NCI-H1092 treated with DMSO at 0.1 percent for 48 hours (cell line): ENCODE measurements at regions not wholly inside any gene's neighbourhood (a gene's known extent, or its start where the extent isn't known, plus 50 kb on each side); places are given as distances from the start of the nearest gene placed in this dataset.

Source experiments
- DNase-seq: peaks from one replicate; lab custom pipeline; 2025; lab: John Stamatoyannopoulos, UW

DNA sequence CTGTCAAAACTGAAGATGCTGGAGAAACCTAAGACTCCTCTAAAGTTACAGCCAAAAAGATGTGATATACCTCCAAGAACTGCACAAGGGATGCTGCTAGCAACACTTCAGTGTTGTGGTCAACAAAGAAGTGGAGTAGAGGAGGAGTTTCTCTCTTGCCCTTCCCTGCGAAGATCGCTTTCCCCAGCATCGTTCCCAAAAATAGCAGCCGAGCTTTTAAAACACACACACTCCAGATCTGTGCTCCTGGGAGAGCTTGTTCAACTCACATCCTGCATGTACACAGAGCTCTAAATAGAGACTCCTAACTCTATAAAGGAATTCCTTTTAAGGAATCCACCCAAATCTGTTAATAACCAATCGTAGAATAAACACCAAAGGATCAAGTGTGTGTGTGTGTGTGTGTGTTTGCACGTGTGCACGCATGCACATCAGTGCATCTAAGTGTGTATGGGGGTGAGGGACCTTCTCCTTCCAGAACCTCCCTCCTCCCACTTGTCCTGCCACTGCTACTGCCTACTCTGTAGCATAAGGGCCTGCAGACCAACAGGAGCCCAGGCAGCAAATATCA is 58.5 kb downstream of the PSMG1 start:
- DNase-seq: no peak

DNA sequence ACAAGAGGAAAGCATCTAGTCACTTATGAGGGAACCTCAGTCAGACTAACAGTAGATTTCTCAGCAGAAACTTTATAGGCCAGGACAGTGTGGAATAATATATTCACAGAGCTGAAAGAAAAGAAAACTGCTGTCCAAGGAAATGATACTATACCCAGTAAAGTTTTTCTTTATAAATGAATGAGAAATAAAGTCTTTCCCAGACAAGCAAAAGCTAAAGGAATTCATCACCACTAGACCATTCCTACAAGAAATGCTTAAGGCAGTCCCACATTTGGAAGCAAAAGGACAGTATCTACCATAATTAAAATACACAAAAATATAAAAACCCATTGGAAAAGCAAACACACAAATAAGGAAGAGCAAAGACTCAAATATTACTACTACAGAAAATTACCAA is 59.9 kb downstream of the PSMG1 start:
- no peak for DNase-seq

DNA sequence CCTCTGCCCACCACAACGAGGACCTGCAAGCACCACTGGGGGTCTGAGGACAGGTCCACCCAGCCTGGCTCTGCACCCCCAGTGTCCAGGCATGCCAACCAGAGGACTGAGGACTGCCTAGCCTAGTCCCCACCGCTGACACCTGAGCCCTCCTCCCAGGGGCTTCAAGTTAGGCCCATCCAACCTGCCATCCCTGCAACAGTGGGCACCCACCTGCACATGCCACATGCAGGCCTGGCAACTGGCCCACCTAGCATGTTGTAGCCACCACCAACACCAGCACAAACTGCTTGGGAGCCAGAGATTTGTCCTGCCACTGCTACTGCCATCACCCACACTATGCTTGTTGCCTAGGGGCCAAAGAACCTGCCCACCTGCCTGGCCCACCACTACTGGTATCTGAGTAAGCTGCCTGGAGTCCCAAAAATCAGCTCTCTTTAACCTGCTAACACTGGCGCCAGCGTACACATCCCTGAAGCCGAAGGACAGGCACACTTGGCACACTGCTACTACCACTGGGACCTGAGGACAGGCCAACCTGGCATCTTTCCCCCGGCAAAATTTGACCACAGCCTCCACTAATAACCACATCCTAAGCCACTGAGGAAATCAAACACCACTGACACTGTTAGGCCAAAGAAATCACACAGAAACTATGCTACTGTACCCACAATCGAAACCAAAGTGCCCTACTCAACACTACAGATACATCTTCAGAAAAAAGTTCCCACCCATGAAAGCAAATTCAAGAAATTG is 61.5 kb downstream of the PSMG1 start:
- DNase-seq: no peak

DNA sequence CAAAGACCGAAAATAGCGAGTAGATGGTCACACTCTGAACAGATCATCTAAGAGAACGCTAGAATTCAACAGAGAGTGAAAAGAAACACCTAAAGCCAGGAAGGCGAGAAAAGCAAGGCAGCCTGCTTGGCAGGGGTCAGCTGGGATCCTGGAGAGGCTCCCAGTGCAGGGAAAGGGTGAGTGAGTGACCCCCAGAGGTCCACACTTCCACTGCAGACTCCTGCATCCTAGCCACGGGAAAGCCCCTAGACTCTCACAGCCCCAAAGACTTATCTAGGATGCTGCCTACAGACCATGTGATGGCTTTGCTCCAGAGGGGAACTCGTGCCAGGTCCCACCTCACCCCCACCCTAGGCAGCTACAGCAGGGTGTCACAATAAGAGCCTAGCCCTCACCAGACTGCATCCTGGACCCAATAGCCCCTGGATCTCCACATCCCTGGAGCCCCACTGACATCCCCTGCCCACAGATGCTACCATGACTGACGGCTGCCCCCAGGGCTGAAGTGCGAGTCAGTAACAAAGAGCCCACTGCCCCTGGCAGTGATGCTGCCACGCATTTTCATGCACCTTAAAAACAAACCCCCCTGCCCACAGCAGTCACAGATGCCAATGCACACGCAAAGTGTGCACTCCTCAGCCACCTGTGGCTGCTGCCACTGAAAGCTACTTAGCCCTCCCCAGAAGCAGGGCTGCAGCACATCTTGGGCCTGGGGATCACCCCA is 62.2 kb downstream of the PSMG1 start:
- peak; percentile 27 for DNase-seq

DNA sequence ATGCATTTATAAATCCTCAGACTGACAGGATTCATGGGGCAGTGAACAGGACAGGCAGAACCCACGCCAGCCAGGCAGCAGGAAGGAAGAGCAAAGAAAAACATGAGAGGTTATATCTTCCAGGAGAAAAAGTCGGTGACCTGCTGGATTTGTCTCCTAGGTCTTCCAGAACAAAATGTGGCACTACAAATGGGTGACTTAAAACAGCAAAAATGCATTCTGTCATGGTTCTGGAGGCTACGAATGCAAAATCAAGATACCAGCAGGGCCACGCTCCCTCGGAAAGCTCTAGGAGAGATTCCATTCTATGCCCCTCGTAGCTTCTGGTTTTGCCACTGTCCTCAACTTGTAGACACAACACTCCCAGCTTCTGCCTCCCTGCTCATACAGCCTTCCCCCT is 63.4 kb downstream of the PSMG1 start:
- no peak for DNase-seq

DNA sequence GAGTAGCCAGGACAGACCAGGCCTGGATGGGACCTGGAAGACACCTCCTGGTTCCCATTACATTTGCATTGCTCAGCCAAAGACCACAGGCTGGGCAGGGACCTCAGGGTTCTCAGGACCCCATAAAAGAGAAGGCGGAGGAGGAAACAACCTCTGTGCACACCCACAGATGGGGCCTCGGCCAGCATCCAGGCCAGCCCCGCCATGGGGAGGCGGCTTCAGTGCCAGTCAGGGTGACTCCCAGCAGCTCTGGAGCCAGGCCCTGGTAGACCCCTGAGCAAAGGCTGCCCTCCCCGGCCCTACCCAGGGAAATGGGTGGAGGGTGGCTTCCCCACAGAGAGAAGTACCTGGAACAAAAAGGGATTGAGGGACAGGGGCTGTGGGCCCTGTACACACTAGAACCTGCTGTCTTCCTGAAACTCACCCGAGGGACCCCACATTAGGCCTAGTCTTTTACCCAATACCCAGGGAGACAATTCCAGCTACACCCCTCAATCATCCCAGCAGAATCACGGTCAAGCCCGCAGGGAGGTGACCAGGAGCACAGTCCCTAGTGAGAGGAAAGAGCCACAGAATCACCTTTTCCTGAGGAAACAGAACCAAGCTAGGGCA is 64.5 kb downstream of the PSMG1 start:
- no peak for DNase-seq

DNA sequence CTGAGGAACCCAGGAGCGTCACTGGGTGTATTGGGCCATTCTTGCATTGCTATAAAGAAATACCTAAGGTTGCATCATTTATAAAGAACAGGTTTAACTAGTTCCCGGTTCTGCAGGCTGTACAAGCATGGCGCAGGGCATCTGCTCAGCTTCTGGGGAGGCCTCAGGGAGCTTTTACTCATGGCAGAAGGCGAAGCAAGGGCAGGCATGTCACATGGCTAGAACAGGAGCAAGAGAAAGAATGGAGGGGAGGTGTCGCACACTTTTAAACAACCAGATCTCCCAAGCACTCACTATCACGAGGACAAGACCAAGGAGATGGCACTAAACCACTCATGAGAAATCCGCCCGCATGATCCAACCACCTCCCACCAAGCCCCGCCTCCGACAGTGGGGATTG is 65.2 kb downstream of the PSMG1 start:
- DNase-seq: no peak

DNA sequence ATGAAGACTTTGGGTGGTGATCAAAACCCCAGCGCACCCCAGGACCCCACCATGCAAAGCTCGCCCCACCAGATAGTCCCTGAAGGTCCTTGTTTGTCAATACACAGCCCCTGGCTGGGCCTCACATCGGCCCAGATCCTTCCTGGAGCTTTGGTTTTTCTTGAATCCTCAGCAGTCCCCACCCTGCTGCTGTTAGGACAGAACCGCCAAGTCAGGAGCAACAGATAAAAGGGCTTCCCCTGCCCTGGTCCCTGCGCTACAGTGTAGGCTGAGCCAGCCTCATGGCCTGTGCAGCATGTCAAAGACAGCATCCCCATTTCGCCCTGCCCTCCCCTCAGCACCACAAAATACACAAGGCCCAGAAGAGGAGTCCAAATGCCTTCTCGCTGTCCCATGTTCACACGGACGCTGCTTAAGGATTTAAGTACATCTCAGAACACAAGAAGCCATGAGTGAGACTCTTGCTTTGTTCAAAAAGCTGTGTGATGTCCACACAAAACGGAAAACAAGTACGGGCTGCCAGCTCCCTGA is 65.7 kb downstream of the PSMG1 start:
- no peak for DNase-seq

DNA sequence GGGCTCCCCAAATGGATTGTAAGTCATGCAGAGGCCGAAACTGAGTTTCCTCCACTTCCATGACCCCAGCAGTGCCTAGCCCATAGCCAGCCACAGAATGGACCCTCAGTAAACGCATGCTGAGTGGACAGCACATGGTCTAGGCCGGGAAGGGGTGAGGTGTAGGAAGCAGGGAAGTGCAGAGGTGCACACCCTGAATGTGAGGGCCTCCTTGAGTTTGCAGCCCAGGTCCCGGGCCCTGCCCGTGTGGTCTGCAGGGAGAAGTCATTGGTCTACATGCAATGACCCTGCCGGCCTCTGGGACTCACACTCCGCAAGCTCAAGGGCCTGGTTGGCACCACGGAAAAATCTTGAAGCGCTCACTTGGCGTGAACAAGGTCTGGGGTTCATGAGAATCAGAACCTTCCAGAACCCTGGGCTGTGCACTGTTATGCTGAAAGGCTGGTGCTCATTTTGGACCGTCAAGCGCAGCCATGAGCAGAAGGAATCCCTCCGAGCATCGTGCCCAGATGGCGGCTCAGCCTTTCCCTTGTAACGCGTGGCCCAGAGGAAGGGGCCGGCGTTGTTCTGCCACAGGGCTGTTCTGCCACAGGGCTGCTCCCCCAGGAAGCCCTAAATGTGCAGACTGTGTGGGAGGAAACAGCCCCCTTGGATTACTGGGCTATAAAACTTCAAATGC is 66.4 kb downstream of the PSMG1 start:
- no peak for DNase-seq

DNA sequence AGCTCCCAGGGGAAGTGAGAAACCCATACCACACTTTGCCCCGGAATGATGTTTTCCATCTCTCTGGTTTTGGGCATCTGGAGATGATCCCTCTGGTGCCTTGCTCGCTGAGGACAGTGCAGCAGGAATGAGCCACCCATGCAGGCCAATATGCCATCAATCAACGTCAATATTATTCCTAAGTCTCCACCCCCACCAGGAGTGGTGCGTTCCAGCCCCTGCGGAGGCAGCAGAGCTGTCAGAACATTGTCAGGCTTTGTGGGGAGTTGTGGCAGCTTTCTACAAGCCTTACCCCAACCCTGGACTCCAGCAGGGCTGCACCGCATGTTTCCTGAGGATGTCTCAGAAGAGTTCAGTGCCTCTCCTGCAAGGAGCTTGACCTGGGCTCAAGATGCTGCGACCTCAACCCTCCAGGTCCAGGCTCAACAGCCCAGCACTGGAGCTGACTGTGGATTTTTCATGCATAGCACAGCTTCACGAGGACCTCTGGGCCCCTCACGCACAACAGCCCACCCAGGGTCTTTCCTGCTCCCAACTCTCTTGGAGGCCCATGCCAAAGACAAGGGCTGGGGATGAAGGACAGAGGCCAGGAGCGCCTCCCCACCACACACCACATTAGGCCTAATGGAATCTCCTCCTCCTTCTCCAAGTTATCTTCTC is 67.5 kb downstream of the PSMG1 start:
- no peak for DNase-seq

DNA sequence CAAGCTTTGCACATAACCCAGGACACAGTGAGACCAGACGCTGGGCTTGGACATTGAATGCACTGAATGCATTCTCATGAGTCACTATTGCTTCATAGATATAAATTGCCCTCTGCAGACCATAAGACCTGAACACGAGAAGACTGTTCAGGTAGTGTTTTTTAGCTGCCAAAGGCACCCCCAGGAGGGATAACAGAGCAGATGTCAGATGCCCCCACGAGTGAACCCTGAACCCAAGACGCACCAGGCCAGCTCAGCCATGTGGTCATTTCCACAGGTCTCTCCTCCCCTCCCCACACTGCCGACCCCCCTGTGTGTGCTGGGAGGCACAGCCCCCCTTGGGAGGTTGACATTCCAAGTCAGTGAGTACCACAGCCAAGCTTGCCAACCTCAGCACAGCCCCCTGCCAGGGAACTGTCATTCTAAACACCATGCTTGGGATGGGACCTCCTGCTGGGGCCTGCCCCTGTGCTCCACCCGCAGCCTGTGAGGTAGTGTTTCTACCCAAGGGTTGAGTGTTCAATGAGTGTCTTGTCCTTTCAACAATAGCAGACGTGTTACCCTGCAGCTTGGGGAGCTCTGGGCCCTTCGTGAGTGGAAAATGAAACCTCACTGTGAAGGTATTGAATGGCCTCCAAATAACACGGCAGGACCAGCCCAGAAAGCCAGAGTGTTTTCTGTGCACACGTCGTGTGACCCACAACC is 68.2 kb downstream of the PSMG1 start:
- no peak for DNase-seq

DNA sequence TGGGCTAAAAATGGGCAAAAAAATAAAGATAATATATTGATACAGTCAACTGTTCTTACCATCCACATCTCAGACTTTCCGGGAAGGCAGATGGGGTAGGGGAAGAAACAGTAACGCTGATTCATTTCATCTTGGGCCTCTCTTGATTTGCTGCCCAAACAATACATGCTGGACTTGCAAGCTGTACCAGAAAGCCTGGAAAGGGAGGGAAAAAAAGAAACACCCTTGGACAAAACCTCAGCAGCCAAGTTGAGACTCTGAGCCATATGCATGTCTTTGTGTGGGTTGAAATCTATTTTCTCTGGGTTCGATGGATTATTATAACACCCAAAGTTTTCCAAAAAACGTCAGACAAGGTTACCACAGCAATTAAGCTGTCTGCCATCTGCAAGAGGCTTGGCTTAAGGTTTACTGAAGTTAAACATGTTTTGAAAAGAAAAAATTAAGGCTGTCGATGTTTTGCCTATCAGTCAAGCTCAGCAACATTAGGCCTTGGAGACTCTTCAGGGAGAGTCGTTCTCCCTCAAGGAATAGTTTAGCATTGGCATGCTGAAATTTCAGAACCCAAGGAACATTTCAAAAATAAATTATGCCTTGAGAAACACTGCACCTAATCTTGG is 71.2 kb downstream of the PSMG1 start:
- DNase-seq: no peak

DNA sequence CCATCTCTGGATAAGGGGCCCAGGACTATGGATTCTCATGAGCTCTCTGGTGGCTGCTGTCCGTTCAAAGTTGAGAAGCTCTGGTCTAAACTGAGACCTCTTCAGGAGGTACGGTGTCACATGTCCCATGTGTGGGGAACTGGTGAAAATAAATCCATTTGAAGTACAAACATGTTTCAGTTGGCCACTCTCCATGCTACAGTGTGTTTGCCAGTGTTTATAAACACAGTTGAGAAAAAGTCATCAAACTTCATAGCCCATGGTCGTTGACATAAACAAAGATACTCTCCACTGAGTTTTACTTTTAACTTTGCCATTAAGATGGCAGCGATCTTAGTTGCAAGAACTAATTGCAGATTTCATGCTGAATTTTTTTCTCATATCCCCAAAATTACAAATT is 72.8 kb downstream of the PSMG1 start:
- DNase-seq: no peak

DNA sequence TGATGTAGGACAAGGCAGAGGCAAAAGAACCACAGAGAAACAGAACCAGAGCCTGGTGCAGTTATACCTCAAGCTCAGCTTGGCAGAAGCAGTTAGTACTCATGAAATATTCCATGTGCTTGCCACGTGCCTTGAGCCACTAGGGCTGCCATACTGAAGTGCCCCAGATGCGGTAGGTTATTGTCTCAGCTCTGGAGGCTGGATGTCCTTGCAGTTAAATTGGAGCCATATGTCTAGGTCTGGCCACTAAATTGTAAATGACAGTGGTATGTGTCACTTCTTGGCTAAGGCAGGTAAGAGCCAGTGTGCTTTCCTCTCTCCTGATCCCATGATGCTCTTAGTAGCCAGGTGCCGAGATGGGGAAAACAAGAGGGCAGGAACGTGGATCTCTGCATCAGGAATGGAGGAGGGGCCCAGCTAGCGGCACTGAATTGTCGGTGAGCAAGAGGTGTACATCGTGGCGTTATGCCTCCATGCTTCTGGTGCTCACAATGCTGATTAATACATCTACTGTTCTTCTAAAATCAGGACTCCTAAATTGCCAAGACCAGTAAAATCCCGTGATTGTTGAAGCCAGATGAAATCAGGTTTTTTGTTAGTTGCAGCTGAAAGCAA is 73.5 kb downstream of the PSMG1 start:
- no peak for DNase-seq

DNA sequence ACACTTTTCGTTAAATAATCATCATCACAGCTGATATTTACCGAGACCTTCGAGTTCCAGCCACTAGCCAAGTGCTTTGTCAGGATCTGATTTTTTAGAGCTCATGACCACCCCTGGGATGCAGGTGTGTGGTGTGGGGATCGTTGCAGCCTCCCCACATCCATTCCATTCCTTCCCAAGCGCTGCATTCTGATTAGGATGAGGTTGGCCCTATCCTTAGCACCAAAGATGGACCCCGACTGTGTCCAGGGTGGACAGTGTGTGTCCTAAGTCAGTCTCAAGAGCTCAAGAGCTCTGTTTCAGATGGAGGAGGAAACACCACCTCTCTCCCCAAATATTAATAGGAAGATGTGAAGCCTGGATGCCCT is 74.1 kb downstream of the PSMG1 start:
- DNase-seq: no peak

DNA sequence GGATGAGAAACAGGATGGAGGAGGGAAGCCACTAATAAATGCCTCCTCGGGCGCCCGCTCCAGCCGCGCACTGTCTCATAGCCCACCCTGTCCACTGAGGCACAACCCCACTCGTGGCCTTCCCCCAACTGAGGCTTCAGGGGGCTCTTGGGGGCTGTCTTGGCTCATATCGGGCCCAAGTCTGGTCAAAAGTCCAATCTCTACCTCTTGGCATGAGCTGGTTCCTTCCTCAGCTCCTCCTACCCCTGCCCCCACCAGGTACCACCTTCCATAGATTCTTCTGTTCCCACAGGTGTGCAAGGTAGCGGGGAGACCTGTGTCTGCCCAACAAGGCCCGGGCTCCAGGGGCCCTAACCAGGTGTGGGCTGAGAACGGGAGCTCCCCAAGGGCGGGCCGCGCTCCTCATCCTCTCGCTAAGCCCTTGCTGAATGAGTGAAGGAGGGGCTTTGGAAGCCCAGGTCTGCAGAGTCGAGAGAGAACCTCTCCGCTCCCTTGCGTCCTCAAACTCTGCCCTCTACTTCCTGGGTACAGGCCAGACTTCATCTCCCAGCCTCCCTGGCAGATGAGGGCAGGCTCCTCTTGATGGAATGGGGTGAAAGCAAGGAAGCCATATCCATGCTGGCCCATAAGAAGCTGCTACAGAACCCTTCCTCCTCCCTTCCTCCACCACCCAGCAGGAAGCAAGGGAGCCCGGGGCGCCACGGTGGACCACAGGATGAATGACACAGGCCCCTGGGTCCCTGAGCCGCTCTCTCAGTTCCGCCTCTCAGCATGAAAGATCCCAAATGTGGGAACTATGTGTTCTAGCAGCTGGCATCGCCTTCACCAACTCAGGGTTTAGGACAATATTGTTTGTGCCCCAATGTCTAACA is 74.7 kb downstream of the PSMG1 start:
- DNase-seq: no peak

DNA sequence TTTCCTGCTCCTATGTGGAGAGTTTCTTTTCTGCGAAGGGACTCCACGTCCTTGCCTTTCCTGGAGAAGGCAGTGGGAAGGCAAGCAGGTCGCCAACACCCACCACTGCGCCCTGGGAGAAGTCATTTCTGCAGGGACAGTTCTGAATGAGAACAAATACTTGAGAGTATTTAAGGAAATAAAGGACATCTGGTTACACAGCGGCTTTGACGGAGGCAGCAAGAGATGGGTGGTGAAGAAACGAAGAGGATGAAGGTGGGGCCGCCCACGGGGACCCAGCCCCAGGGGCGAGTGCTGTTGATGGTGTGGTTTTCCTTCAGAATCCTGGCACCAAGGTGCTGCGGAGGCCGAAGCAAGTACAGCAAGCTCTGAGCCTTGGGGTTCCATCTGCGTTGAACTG is 75.5 kb downstream of the PSMG1 start:
- no peak for DNase-seq

DNA sequence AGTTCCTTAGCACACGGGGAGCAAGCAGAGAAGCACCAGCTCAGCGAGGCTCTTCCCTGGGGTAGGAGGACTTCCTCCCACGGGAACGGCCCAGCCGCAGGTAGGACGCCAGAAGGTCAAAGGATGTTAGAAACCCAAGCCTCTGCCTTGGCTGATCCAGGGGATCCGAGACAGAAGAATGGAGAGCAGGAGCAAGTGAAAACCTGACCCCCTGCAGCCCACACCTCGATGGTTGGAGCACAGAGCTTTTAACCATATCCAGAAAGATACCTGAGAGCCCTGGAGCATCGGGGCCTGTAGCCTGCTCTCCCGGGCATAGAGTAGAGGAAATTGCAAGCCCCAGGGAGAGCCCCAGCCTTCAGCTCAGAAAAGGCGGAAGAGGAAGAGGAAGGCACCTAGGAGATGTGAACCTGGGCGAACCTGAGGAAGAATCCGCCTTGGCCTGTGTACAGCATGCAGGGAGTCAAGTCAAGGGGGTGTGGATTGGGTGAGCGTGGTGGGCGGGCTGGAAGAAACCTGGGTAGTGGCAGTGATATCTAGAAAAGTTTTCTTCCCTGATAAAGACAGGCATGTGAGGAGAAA is 76.3 kb downstream of the PSMG1 start:
- no peak for DNase-seq

DNA sequence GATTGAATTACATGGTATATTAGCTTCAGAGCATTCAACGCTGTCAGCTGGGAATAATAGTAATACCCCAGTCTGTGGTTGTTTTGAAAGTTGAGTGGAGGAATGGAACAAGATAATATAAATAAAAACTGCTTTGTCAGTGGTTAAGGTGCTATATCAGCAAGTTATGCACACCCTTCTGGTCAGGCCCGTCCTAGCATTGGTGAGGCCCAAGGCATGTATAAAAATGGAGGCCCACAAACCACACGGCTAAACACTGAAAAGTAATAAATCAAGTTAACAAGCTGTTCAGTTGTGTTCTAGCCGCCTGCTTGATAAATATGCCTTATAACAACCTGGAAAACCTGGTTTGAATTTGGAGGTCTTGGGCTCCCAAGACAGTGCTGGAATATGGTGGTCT is 77.4 kb downstream of the PSMG1 start:
- DNase-seq: no peak
